Left ventricle myocardium inferior (tissue), 1 donor: ENCODE measurements at regions not wholly inside any gene's neighbourhood (a gene's known extent, or its start where the extent isn't known, plus 50 kb on each side); places are given as distances from the start of the nearest gene placed in this dataset.

ENCODE experiments used
- DNase-seq: peaks from one replicate; pipeline ENCODE4 v3.0.0-alpha.2; 2020
- H3K27ac ChIP-seq: fragments of 200-600 bp; replicated peaks from 2 replicates; pipeline ENCODE4 v1.8.0; 2021
- H3K27me3 ChIP-seq: fragments of 200-600 bp; 2 replicates; pipeline ENCODE4 v1.8.0; 2021; ENCODE audit warnings: low read depth
- H3K36me3 ChIP-seq: fragments of 200-600 bp; 2 replicates; pipeline ENCODE4 v1.8.0; 2021
- H3K4me1 ChIP-seq: fragments of 200-600 bp; 2 replicates; pipeline ENCODE4 v1.8.0; 2021
- H3K4me3 ChIP-seq: fragments of 200-600 bp; 2 replicates; pipeline ENCODE4 v1.8.0; 2021; ENCODE audit warnings: mild to moderate bottlenecking, moderate library complexity
- H3K9me3 ChIP-seq: fragments of 200-600 bp; replicated peaks from 2 replicates; pipeline ENCODE4 v1.8.0; 2021
- CTCF ChIP-seq: fragments of 200-600 bp; IDR thresholded peaks from 2 replicates; pipeline ENCODE4 v1.8.0; 2021; ENCODE audit warnings: antibody characterized with exemption, mild to moderate bottlenecking, borderline replicate concordance
- intact Hi-C: fragments of 100-400 bp; cut with micrococcal nuclease; formaldehyde crosslinking; loops from one replicate; pipeline ENCODE4 v1.11.0; 2022
- donor health status: DM: no; HTN: yes; CAD: no; lungs with severe emphysema.

- TF ChIP-seq CTCF = no peak
- no peaks in the 10 kb centered on the region for H3K27me3 ChIP-seq
Observed at GRCh38 chr17:53496356-53496755, 326.4 kb upstream of the KIF2B start.

GRCh38 chr17:53492532-53492931 lies 330.2 kb upstream of the KIF2B start:
- Histone ChIP-seq H3K36me3 (no peaks in the 10 kb centered on the region), H3K9me3 (no peaks in the 10 kb centered on the region), H3K27me3 (no peaks in the 10 kb centered on the region), H3K4me3 (no peak overlapping the region), H3K4me1 (no peaks in the 10 kb centered on the region), H3K27ac (no peak overlapping the region)
- no peak for DNase-seq
- intact Hi-C loops = no loop called here
- no peak for TF ChIP-seq CTCF

More at GRCh38 chr17:53496356-53496755, 326.4 kb upstream of the KIF2B start:
- intact Hi-C loops = no loop called here
- no peak for DNase-seq
- Histone ChIP-seq H3K4me1 (no peaks in the 10 kb centered on the region), H3K27ac (no peak overlapping the region), H3K4me3 (no peak overlapping the region), H3K36me3 (no peaks in the 10 kb centered on the region), H3K9me3 (no peaks in the 10 kb centered on the region)

GRCh38 chr17:53490447-53490968 lies 332.2 kb upstream of the KIF2B start:
- Histone ChIP-seq H3K27me3 (no peaks in the 10 kb centered on the region), H3K27ac (no peak overlapping the region), H3K4me1 (no peaks in the 10 kb centered on the region), H3K9me3 (no peaks in the 10 kb centered on the region), H3K4me3 (no peak overlapping the region), H3K36me3 (no peaks in the 10 kb centered on the region)
- DNase-seq = no peak
- intact Hi-C loops = no loop called here
- no peak for TF ChIP-seq CTCF

- Histone ChIP-seq H3K36me3 (no peaks in the 10 kb centered on the region), H3K4me1 (no peaks in the 10 kb centered on the region), H3K27ac (no peak overlapping the region), H3K27me3 (no peaks in the 10 kb centered on the region), H3K9me3 (no peaks in the 10 kb centered on the region), H3K4me3 (no peak overlapping the region)
- no peak for TF ChIP-seq CTCF
- no peak for DNase-seq
- intact Hi-C loops = loop anchor here (10.0 kb wide), 1 partner anchor 61 kb away; no protein-coding TSS in a partner anchor
Observed at GRCh38 chr17:53483704-53484103, 339.0 kb upstream of the KIF2B start.

GRCh38 chr17:53475002-53475401 lies 347.7 kb upstream of the KIF2B start:
- Histone ChIP-seq H3K27ac (no peak overlapping the region), H3K36me3 (no peaks in the 10 kb centered on the region), H3K9me3 (no peaks in the 10 kb centered on the region), H3K4me3 (no peak overlapping the region), H3K4me1 (no peaks in the 10 kb centered on the region), H3K27me3 (no peaks in the 10 kb centered on the region)
- DNase-seq = no peak
- TF ChIP-seq CTCF = no peak
- intact Hi-C loops = no loop called here

- Histone ChIP-seq H3K4me3 (no peak overlapping the region), H3K27me3 (no peaks in the 10 kb centered on the region), H3K36me3 (no peaks in the 10 kb centered on the region), H3K9me3 (peaks cover 3% of the 10 kb centered on the region), H3K27ac (no peak overlapping the region), H3K4me1 (no peaks in the 10 kb centered on the region)
- no peak for TF ChIP-seq CTCF
- no peak for DNase-seq
- intact Hi-C loops = no loop called here
Observed at GRCh38 chr17:53472586-53472985, 350.1 kb upstream of the KIF2B start.
